GM19324 (cell line): ENCODE measurements at regions not wholly inside any gene's neighbourhood (a gene's known extent, or its start where the extent isn't known, plus 50 kb on each side); places are given as distances from the start of the nearest gene placed in this dataset.
"Not testable (repeated sequence)": the region's sequence is repeated elsewhere in the genome, so short reads cannot be mapped to it uniquely, and the experiment has no call there.

Experiments
- ATAC-seq: cut with Tn5 transposase; IDR thresholded peaks from one replicate; pipeline ENCODE4 v1.9.1; 2021; ENCODE audit warnings: mild to moderate bottlenecking, moderate library complexity; ENCODE audit not compliant: unreplicated experiment, low FRiP score

GRCh38 chr11:90556026-90556425, 333.2 kb upstream of the CHORDC1 start:
- ATAC-seq, result no peak

- ATAC-seq, result no peak
Observed at GRCh38 chr11:90555477-90555876, 332.6 kb upstream of the CHORDC1 start.

- no peak for ATAC-seq
Observed at GRCh38 chr11:90542092-90542491, 319.2 kb upstream of the CHORDC1 start.

- ATAC-seq, result no peak
Observed at GRCh38 chr11:90536301-90536700, 313.5 kb upstream of the CHORDC1 start.

- ATAC-seq, result no peak
Observed at GRCh38 chr11:90532125-90532524, 309.3 kb upstream of the CHORDC1 start.

GRCh38 chr11:90531001-90531400, 308.2 kb upstream of the CHORDC1 start:
- ATAC-seq, result no peak

- ATAC-seq, result no peak
Observed at GRCh38 chr11:90525962-90526361, 303.1 kb upstream of the CHORDC1 start.

GRCh38 chr11:90512846-90513245, 290.0 kb upstream of the CHORDC1 start:
- peak; percentile 96 for ATAC-seq

GRCh38 chr11:90510839-90511238, 288.0 kb upstream of the CHORDC1 start:
- ATAC-seq, result no peak

- ATAC-seq, result no peak
Observed at GRCh38 chr11:90500922-90501568, 278.2 kb upstream of the CHORDC1 start.

- no peak for ATAC-seq
Observed at GRCh38 chr11:90496722-90497121, 273.9 kb upstream of the CHORDC1 start.

- no peak for ATAC-seq
Observed at GRCh38 chr11:90493379-90493778, 270.5 kb upstream of the CHORDC1 start.

- no peak for ATAC-seq
Observed at GRCh38 chr11:90491466-90491865, 268.6 kb upstream of the CHORDC1 start.

- no peak for ATAC-seq
Observed at GRCh38 chr11:90476442-90477007, 253.7 kb upstream of the CHORDC1 start.

- ATAC-seq, result no peak
Observed at GRCh38 chr11:90468923-90469322, 246.1 kb upstream of the CHORDC1 start.

- no peak for ATAC-seq
Observed at GRCh38 chr11:90465553-90465952, 242.7 kb upstream of the CHORDC1 start.

GRCh38 chr11:90455347-90455920, 232.6 kb upstream of the CHORDC1 start:
- ATAC-seq, result not testable (repeated sequence)

- ATAC-seq, result no peak
Observed at GRCh38 chr11:90453525-90453924, 230.7 kb upstream of the CHORDC1 start.

- ATAC-seq, result no peak
Observed at GRCh38 chr11:90449606-90450005, 226.8 kb upstream of the CHORDC1 start.

- ATAC-seq, result no peak
Observed at GRCh38 chr11:90448256-90448655, 225.4 kb upstream of the CHORDC1 start.

GRCh38 chr11:90447618-90448017, 224.8 kb upstream of the CHORDC1 start:
- no peak for ATAC-seq

GRCh38 chr11:90446207-90446606, 223.4 kb upstream of the CHORDC1 start:
- ATAC-seq, result no peak
